Neural progenitor cell (in vitro differentiated cells): ENCODE measurements at regions not wholly inside any gene's neighbourhood (a gene's known extent, or its start where the extent isn't known, plus 50 kb on each side); places are given as distances from the start of the nearest gene placed in this dataset.

Experiments
- CTCF ChIP-seq: fragments of 200-600 bp; sonication (generic); IDR thresholded peaks from 2 replicates; pipeline ENCODE4 v1.5.1; 2017; ENCODE audit warnings: antibody characterized with exemption, mild to moderate bottlenecking
- EZH2 ChIP-seq: fragments of 200-600 bp; sonication (generic); IDR thresholded peaks from 2 replicates; pipeline ENCODE4 v1.6.1; 2017; ENCODE audit warnings: antibody characterized with exemption, mild to moderate bottlenecking, moderate library complexity

GRCh38 chr5:166073901-166074581 is 2217.4 kb upstream of the WWC1 start:
- TF ChIP-seq CTCF (no peak), EZH2 (no peak)
